ENCODE measurements at regions not wholly inside any gene's neighbourhood (a gene's known extent, or its start where the extent isn't known, plus 50 kb on each side); places are given as distances from the start of the nearest gene placed in this dataset.

DNA sequence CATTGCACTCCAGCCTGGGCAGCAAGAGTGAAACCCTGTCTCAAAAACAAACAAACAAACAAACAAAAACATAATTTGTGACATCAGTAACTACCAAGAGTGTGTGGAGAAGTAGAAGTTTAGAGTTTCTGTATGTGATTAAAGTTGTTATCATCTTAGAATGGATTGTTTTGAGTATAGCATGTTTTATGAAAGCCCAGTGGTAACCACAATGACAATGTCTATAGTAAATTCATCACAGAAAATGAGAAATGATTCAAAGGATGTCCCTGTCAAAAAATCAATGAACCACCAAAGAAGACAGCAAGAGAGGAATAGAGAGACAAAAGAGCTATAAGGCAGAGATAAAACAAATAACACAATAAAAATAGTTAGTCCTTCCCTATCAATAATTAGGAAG lies 1299.2 kb downstream of the CNTNAP5 start:
- TF ChIP-seq CTCF (conservative IDR thresholded peaks at IDR 0.05; ENCODE audit: low read depth, low read length) = no peak
- TF ChIP-seq EZH2phosphoT487 (IDR thresholded peaks at IDR 0.05; ENCODE audit: borderline replicate concordance, low read length) = no peak
- TF ChIP-seq EZH2 (IDR thresholded peaks at IDR 0.05; ENCODE audit: low read length, unreplicated experiment) = no peak
